GM18858 (cell line): ENCODE measurements at regions not wholly inside any gene's neighbourhood (a gene's known extent, or its start where the extent isn't known, plus 50 kb on each side); places are given as distances from the start of the nearest gene placed in this dataset.

Experiments used
- ATAC-seq: cut with Tn5 transposase; IDR thresholded peaks from one replicate; pipeline ENCODE4 v1.9.1; 2021; ENCODE audit not compliant: unreplicated experiment

DNA sequence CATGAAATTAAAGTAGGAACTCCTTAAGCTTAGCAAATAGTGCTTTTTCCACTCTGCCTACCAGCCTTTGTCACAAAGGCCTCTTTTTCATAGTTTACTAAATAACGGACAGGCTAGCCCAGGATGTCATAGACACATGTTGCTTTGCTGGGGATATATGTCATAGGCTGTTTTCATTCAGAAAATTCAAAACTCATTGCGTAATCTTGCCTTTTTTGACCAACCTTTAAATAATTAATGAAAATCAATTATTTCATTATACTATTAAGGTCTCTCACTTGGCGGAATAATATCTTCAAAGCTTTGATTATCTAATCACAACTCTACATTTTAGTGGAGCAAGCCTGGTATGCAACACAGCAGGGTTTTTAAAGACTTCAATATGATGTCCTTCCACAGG, 1245.7 kb upstream of the LRRTM1 start:
- ATAC-seq = no peak

DNA sequence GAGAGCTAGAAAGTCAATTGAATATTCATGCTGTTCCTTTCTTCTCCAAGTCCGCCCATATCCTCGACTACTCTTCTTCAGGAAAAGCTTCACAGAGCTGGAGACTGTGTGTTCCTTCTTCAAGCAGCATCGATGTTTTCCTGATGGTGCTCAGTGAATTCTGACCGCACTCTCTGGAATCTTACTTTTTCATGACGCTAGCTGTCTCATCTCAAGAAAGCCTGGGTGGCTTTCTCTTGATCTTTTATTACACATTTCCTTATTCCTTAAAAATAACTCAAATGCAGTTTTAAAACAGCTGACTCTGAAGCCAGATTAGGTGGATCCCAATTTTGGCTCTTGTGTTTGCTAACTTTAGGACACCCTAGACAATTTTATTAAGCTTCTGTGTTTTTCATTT, 1245.1 kb upstream of the LRRTM1 start:
- ATAC-seq = no peak

DNA sequence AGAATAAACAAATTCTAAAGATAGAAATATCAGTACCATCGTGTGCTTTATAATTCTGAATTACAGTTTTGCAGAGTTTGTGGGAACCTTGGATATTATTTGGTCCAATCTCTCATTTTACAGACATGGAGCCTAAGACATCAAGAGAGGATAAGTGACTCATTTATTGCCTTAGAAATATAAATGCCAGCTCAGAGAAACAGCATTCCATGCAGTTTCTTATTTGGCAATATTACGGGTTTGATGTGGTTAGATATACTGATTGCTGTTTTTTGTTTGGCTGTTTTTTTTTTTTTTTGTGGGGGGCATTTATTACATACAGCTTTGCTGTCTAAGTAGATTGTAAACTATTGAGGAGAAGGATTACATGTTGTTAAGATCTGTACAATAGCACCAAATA, 1241.1 kb upstream of the LRRTM1 start:
- no peak for ATAC-seq

DNA sequence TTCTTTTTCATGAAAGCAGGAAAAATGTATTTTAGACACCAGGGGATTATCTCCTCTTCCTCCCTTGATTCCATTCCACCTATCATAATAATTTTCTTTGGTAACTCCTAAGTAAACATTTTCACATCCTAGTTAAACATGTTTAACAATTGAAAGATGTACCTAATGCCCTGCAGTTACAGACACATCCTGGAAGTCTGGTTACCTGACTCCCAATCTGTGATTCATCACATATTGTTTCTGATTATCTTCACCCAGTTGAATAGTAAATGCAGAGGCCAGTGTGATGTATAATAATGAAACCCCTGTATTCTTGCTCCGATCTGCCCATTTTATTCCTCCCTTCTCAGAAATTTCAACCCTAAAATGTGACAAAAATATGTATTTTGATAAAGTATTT, 1237.6 kb upstream of the LRRTM1 start:
- ATAC-seq = no peak

DNA sequence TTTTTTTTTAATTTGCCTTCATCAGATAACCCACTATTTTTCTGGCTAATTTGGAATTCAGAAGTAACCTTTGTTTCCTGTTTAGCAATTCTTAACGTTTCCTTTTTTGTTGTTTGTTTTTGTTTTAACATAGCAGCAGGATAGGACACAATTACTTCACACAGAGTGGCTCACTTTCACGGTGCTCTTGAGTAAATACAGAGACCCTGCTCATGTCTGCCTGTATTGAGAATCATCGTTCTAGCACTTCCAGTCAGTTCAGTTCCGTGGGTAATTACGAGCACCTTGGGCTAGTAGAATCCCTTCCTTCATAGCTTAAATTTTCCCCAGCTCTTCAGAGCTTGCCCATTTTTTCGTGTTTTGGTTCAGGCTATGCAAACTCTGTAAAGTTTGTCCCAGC, 1225.4 kb upstream of the LRRTM1 start:
- no peak for ATAC-seq

DNA sequence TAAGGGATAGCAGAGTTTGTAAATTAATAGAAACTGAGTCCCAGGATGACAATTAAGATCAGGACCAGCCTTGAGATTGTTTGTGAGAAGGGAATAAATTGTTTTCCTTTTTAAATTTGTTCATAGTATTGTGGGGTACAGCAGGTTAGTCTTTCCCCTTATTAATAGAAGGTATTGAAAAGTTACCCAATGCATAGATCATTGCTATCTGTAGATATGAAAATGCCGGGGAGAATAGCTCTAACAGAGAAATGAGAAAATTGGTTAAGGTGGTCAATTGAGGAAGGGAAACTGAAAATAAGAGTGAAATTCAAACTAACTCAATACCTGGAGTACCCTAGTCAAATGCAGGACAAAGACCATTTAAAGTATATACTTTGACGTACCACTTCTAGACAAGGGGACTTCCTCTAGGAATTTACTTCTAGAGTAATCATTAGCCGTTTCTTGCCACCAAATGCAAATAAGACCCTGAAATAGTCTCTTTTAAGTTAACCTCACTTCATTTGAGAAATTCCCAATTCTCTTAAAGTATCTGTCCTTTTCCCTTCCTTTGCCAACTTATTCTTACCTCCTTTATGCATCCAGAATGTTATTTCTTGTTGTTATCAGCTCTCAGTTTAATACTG, 1224.4 kb upstream of the LRRTM1 start:
- ATAC-seq = peak; percentile 76

DNA sequence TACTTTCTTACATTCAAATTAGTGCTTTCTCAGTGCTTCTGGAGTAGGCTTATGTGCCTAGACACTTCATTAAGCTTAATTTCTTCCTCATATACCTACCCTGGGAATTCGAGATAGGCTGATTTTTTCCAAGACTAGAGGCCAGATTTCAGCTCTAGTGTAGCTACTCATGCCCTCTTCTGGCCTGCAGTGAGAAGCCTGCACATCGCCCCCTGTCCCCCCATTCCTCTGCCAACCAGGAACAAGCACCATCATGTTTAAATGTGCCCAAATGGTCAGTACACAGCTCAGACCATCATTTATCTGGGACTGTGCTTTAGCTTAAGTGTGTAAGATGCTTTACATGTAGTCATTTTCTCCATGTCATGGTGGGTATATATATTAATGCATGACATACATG, 1218.8 kb upstream of the LRRTM1 start:
- no peak for ATAC-seq

DNA sequence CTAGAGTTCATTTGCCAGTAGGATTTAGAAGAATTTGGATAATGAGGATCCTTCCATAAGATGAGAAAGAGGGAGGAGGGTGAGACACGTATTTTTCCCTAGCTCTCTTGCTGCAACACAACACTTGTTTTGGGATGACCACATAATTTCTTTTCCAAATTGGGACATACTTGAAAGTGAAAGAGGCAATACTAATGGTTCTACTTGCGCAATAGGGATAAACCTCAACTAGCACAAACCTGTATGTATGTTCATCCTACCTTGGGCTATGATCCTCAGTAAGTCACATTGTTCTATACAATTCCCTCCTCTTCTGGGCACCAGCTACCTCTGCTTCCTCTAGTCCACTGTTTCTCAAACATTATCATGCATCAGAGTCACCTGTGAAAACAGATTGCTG, 1208.8 kb upstream of the LRRTM1 start:
- no peak for ATAC-seq

DNA sequence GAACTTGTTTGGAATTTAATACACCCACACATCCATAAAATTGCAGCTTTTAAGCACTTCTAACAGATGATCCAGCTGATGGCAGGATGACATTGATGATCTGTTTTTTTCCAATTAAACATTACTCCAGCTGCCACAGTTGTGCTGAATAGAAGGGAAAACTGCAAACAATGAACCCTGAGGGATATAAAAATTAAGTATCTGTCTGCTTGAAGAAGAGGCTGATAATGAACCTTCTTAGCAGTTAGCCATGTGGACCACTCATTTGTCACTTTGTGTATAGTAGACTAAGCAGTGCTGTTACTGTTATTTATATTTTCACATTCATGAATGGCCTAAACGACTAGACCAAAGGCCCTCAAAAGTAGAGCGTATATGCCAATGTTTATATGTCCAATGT, 1201.0 kb upstream of the LRRTM1 start:
- ATAC-seq = no peak

DNA sequence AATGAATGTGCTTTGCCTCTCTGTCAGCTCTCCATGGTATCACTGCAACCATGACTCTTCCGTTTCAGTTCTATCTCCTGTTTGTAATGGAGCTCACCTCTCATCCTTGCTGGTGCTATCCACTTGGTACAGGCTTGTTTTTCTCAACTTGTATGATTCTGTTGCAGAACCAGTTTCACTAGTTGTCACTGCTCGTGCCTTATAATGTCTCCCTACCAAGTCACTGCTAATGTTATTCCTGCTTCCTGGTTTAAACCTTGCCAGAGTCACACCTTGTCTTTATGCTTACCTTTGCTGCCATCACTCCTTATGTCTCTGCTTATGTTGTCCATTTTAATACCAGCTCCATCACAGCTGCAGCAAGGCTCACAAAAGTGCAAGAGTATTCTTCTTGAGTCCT, 1191.0 kb upstream of the LRRTM1 start:
- no peak for ATAC-seq

DNA sequence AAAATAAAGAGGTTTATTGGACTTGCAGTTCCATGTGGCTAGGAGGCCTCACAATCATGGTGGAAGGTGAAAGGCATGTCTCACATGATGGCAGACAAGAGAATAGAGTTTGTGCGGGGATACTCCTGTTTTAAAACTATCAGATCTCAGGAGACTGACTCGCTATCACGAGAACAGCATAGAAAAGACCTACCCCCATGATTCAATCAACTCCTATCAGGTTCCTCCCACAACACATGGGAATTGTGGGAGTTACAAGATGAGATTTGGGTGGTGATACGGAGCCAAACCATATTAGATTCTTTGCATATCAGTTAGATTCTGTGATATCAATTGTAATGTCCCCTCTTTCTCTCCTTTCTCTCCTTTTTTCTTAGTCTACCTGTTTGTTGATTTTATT, 1178.7 kb upstream of the LRRTM1 start:
- ATAC-seq = no peak

DNA sequence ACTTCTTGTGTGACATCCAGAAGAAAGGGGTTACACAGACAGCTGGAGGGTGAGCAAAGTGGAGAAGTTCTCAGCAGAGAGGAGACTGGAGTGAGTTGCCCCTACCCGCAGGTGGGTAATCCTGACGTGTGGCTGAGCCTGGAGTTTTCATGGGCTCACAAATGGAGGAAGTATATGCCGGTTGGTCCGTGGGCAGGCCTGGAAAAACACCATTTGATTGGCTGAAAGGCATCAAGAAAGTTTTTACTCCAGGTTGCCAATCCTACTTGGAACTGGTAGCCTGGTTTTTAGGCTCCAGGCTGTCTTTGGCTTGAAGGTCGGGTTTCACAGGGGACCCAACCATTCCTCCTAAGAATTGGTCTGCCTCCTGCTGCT, 1177.4 kb upstream of the LRRTM1 start:
- ATAC-seq = no peak

DNA sequence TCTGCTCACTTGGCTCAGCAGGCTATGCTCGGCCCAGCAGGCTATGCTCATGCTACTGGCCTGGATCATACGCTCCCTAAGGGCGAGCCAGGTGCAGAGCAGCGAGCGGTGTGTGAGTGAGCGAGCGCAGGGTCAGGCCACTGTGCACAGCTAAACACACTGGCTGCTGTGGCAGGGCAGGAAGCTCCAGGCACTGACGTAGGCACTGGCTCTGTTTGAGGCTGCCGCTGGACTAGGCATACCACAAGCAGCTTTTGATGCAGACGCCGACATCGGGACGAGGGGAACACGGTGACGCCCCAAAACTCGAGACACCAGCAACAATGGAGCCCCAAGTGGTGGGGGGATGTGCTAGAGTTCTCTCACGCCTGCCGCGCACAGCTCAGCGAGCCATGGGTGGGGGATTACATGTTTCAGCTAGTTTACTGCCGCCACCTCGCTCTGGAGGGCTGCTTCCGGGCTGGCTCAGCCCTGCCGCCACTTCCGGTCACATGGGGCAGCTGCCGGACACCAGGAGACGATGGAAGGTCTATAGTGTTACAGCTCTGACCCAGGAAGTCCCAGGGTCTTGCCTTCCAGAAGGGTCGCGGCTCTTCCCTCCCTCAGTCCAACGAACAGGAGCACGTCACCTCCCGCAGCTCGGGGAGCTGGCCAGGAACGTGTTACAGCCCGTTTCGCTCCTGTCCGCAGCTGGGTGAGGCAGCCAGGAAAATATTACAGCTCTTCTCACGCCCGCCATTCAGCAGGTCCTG, 1176.9 kb upstream of the LRRTM1 start:
- no peak for ATAC-seq

DNA sequence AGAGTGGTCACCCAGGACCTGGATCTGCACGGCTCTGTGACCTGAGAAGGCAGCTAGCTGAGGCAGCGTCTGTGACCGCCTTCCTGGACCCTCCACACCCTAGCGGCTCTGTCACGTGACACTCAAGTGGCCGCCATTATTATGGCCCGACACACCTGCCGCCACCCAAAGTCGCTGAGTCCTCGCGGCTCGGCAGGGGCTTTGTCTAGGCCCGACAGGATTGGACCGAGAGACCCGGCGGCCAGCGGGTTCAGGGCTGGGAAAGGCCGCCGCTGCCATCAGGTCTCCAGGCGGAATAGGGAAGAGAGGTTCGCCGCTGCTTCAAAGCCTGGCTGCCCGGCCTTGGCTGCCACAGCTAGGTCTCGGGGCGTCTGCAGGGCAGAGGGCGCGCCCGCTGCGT, 1162.5 kb upstream of the LRRTM1 start:
- ATAC-seq = no peak

DNA sequence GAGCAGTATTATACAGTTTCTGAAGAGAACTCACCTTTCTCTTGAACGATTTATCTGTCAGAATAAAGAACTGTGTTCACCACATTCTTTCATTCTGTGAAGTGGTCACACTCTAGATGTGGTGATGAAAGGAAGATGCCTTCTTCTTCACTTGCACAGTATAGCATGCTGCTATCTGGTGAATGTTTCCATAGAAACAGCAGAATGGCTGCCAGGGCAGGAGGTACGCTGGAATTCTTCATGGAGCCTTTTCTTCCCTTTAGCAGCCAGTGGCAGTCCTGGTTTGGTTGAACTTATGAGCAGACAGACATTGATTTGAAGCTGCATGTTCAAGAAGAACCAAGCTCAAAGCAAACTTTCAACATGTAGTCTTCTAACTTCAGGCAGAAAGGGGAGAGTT, 1157.9 kb upstream of the LRRTM1 start:
- no peak for ATAC-seq

DNA sequence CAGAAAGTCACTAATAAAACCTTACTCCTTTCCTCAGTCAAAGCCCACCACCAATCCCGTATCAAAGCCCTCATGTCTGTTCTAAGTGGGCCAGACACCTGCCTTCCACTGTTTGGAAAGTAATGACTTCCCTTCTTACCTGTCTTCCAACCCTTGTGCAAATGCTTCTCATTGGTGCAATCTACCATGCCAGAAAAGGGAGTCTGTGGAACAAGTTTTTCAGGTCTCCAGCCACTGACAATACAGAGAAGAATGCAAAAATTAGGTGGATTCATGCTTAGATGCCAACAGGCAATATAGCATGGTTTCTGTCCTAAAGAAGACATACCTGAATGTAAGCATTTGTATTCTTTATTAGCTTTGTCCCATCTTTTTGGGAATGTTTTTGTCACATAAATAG, 1140.6 kb upstream of the LRRTM1 start:
- no peak for ATAC-seq

DNA sequence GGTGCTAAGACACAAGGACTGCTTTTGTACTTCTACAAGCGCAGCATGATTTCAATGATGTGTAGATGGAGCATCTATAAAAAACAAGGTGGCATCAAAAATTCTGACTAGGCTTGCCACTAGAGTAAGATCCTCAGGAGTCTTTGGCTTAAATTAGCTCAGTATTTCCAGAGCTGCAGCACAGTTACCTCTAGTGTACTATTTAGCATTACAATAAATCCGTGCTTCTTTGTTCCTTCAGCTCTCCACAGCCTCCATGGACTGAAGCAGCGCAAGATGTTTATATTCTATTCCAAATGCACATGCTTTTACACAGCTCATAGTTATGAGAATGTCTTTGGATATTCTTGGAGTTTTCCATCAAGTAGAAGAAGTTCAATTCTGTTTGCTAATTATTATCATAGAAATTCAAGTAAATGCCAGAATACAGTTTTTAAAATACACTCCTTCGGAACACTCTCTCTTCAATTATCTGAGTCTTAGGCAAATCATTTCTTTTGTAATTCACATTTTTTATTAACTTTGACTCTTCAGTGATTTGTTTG, 1133.0 kb upstream of the LRRTM1 start:
- ATAC-seq = no peak

DNA sequence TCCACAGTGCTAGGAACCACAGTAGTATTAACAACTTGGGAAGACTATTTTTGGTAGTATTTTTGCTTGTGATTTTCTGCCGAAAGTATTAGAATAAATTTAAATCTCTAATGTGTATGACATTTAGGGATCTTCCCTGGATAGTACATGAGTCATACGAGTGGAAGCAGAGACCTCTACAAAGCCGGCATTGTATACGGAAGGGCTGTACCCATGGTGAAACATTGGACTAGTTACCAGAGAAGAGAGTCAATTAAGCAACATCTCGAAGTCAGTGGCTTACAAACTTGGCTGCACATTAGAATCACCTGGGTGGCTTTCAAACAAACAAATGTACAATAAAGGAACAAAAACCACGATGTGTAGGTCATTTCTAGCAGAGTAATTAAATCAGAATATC, 1131.7 kb upstream of the LRRTM1 start:
- no peak for ATAC-seq

DNA sequence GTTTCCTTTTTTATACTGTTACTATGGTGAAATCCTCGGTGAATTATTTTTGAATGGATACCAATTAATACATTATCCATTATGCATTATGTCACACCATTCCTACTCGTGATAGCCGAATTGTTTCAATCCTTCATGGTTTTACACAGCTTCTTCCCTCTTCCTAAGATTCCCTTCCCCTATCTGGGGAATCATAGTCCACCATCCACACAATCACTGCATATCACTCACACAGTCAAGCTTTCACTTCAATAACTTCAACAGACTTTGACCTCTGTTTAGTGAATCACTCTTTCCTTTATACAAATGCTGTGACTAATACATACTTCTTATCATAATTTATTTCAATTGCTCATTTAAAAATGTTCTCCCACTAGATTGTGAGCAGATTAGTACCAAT, 1108.1 kb upstream of the LRRTM1 start:
- no peak for ATAC-seq

DNA sequence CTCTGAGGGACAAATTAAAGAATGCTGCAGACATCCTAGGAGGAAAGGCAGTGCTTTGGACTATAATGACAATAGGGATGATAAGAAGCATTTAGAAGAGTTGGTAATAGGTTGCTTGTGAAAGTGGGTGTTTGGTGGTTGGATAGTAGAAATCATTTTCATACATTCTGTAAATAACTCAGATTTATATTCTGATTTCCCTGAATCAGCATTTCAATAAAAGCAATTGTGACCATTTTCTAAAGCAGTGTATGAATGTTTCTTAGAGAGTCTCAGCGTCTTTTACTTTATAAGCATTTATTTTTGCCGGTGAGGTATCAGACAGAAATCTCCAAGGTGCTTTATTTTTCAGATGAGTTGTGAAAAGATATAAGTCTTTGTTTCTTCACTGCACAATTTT, 1099.0 kb upstream of the LRRTM1 start:
- ATAC-seq = no peak

DNA sequence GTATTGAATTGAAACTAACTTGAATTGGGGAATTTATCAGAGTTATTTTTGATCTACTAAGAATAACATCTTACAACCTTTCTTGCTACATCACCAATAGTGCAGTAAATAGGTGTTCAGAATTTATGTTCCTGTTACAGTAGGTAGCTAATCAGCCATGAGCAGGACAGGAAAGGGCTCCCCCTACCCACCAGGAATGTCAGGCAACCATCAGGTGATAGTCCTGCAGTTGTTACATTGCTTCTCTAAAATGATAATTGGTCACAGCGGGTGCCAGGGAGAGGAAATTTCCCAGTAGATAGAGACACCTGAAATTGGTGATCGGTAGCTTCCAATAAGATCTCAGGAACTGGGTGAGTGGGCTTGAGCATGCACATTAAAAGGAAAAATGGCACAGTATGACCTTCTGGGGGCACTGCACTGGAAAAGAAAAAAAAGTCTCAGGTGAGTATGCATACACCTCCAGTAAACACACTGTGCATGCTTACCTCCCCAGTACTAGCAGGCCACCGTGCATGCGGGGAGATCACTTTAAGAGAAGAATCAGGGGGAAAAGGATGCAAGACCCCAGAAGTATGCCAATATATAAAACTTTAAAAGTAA, 1092.0 kb upstream of the LRRTM1 start:
- no peak for ATAC-seq

DNA sequence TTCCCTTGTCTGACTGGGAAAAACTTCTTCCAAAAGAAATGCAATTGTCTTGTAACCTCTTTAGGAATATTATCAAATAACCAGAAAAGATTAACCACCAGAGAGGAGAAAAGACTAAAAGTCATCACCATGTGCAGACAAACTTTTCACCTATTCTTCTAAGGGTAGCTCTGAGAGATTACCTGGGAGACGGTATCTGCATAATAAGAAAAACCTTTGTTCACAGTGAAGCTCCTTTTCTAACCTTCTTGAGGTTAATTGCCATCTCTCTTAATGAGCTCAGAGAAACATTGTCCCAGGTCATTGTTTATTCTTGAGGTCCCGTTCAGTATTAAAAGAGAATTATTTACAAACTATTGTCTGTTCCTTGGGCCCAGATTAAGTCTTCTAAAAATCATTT, 1091.2 kb upstream of the LRRTM1 start:
- no peak for ATAC-seq
